ENCODE measurements at regions not wholly inside any gene's neighbourhood (a gene's known extent, or its start where the extent isn't known, plus 50 kb on each side); places are given as distances from the start of the nearest gene placed in this dataset.

GRCh38 chr3:59319442-59319841 is 269.6 kb upstream of the CFAP20DC start:
- TF ChIP-seq, protein P1, sequence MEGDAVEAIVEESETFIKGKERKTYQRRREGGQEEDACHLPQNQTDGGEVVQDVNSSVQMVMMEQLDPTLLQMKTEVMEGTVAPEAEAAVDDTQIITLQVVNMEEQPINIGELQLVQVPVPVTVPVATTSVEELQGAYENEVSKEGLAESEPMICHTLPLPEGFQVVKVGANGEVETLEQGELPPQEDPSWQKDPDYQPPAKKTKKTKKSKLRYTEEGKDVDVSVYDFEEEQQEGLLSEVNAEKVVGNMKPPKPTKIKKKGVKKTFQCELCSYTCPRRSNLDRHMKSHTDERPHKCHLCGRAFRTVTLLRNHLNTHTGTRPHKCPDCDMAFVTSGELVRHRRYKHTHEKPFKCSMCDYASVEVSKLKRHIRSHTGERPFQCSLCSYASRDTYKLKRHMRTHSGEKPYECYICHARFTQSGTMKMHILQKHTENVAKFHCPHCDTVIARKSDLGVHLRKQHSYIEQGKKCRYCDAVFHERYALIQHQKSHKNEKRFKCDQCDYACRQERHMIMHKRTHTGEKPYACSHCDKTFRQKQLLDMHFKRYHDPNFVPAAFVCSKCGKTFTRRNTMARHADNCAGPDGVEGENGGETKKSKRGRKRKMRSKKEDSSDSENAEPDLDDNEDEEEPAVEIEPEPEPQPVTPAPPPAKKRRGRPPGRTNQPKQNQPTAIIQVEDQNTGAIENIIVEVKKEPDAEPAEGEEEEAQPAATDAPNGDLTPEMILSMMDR (IDR thresholded peaks at IDR 0.05; ENCODE audit: insufficient read depth, low read length): no peak
- TF ChIP-seq, protein P2, sequence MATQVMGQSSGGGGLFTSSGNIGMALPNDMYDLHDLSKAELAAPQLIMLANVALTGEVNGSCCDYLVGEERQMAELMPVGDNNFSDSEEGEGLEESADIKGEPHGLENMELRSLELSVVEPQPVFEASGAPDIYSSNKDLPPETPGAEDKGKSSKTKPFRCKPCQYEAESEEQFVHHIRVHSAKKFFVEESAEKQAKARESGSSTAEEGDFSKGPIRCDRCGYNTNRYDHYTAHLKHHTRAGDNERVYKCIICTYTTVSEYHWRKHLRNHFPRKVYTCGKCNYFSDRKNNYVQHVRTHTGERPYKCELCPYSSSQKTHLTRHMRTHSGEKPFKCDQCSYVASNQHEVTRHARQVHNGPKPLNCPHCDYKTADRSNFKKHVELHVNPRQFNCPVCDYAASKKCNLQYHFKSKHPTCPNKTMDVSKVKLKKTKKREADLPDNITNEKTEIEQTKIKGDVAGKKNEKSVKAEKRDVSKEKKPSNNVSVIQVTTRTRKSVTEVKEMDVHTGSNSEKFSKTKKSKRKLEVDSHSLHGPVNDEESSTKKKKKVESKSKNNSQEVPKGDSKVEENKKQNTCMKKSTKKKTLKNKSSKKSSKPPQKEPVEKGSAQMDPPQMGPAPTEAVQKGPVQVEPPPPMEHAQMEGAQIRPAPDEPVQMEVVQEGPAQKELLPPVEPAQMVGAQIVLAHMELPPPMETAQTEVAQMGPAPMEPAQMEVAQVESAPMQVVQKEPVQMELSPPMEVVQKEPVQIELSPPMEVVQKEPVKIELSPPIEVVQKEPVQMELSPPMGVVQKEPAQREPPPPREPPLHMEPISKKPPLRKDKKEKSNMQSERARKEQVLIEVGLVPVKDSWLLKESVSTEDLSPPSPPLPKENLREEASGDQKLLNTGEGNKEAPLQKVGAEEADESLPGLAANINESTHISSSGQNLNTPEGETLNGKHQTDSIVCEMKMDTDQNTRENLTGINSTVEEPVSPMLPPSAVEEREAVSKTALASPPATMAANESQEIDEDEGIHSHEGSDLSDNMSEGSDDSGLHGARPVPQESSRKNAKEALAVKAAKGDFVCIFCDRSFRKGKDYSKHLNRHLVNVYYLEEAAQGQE (IDR thresholded peaks at IDR 0.05; ENCODE audit: insufficient replicate concordance, low read depth): no peak
- TF ChIP-seq POLR2AphosphoS5 (IDR thresholded peaks at IDR 0.05; ENCODE audit: low read depth) (no peak), GABPA (IDR thresholded peaks at IDR 0.05; ENCODE audit: low read depth) (no peak)

Data from HL-60 (cell line).